ENCODE measurements at regions not wholly inside any gene's neighbourhood (a gene's known extent, or its start where the extent isn't known, plus 50 kb on each side); places are given as distances from the start of the nearest gene placed in this dataset.

DNA sequence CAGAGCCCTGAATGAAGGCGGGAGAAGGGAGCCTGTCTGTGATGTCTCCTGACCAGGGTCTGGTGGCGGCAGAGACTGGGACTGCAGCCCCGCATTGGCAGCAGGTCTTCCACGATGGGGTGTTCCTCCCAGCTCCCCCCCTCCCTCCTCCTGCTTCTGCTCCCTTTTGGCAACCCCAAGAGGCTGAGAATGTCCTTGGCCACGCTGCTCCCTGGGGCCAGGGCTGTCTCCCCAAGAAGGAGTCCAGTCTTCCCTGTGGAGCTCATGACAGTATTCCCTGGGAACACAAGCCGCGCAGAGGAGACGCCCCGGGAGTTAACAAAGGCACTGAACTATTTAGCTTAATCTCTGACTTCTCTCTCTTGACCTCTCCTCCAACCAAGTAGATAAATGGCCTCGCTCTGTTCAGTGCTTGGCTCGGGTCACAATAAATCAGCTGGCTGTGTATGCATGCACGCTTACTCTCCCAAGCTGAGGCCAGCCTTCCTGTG lies 84.0 kb upstream of the NEURL1B start:
- Histone ChIP-seq H3K27me3 (replicated peaks; ENCODE audit: insufficient read depth, low read length) (no peaks in the 10 kb centered on the region), H3K36me3 (replicated peaks; ENCODE audit: insufficient read depth, low read length) (no peaks in the 10 kb centered on the region), H3K79me2 (ENCODE audit: low read length) (no peaks in the 10 kb centered on the region), H3K9me2 (replicated peaks; ENCODE audit: insufficient read depth, low read length) (no peaks in the 10 kb centered on the region), H3K9me3 (replicated peaks; ENCODE audit: insufficient read depth, low read length) (no peaks in the 10 kb centered on the region), H3F3A (ENCODE audit: insufficient read depth, low read length) (no peaks in the 10 kb centered on the region), H4K20me1 (ENCODE audit: insufficient read depth, low read length) (no peaks in the 10 kb centered on the region), H3K27ac (ENCODE audit: low read length) (no peak overlapping the region), H3K4me2 (ENCODE audit: low read depth, low read length) (no peak overlapping the region), H3K9ac (ENCODE audit: low read length) (no peak overlapping the region), H3K4me3 (ENCODE audit: low read length) (no peak overlapping the region), H2AFZ (ENCODE audit: low read length) (no peak overlapping the region), H3K4me1 (ENCODE audit: low read length) (no peaks in the 10 kb centered on the region)
- DNase-seq: no peak
- no peak for TF ChIP-seq EZH2 (optimal IDR thresholded peaks at IDR 0.05; ENCODE audit: low read depth, low read length)
- TF ChIP-seq EZH2phosphoT487 (IDR thresholded peaks at IDR 0.05; ENCODE audit: low read length): no peak
- TF ChIP-seq, protein P1, sequence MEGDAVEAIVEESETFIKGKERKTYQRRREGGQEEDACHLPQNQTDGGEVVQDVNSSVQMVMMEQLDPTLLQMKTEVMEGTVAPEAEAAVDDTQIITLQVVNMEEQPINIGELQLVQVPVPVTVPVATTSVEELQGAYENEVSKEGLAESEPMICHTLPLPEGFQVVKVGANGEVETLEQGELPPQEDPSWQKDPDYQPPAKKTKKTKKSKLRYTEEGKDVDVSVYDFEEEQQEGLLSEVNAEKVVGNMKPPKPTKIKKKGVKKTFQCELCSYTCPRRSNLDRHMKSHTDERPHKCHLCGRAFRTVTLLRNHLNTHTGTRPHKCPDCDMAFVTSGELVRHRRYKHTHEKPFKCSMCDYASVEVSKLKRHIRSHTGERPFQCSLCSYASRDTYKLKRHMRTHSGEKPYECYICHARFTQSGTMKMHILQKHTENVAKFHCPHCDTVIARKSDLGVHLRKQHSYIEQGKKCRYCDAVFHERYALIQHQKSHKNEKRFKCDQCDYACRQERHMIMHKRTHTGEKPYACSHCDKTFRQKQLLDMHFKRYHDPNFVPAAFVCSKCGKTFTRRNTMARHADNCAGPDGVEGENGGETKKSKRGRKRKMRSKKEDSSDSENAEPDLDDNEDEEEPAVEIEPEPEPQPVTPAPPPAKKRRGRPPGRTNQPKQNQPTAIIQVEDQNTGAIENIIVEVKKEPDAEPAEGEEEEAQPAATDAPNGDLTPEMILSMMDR (IDR thresholded peaks at IDR 0.05; ENCODE audit: low read length): no peak

DNA sequence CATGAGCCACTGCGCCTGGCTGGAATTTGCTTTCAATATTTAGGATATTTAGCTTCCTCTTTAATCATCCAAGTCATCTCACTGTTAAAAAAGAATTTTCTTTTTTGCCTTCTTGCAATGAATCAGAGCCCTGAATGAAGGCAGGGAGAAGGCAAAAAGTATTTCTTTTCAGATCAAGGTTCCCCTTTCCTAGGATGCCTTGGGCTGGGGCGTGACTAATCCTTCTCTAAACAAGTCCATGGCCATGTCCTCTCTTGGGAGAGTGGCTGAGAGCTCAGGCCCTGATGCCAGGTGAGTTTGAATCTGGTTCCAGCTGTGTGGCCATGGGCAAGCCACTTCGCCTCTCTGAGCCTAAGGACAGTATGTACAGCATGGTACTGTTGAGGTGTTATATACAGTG lies 84.8 kb upstream of the NEURL1B start:
- Histone ChIP-seq H3K4me1 (ENCODE audit: low read length) (no peaks in the 10 kb centered on the region), H3K9me2 (replicated peaks; ENCODE audit: insufficient read depth, low read length) (no peaks in the 10 kb centered on the region), H3K27me3 (replicated peaks; ENCODE audit: insufficient read depth, low read length) (no peaks in the 10 kb centered on the region), H3K4me3 (ENCODE audit: low read length) (no peak overlapping the region), H3K79me2 (ENCODE audit: low read length) (no peaks in the 10 kb centered on the region), H3K9ac (ENCODE audit: low read length) (no peak overlapping the region), H3K27ac (ENCODE audit: low read length) (no peak overlapping the region), H3F3A (ENCODE audit: insufficient read depth, low read length) (no peaks in the 10 kb centered on the region), H3K36me3 (replicated peaks; ENCODE audit: insufficient read depth, low read length) (no peaks in the 10 kb centered on the region), H4K20me1 (ENCODE audit: insufficient read depth, low read length) (no peaks in the 10 kb centered on the region), H3K4me2 (ENCODE audit: low read depth, low read length) (no peak overlapping the region), H3K9me3 (replicated peaks; ENCODE audit: insufficient read depth, low read length) (no peaks in the 10 kb centered on the region), H2AFZ (ENCODE audit: low read length) (no peak overlapping the region)
- TF ChIP-seq EZH2 (optimal IDR thresholded peaks at IDR 0.05; ENCODE audit: low read depth, low read length): no peak
- TF ChIP-seq, protein P1 (IDR thresholded peaks at IDR 0.05; ENCODE audit: low read length): no peak
- TF ChIP-seq EZH2phosphoT487 (IDR thresholded peaks at IDR 0.05; ENCODE audit: low read length): no peak
- no peak for DNase-seq

DNA sequence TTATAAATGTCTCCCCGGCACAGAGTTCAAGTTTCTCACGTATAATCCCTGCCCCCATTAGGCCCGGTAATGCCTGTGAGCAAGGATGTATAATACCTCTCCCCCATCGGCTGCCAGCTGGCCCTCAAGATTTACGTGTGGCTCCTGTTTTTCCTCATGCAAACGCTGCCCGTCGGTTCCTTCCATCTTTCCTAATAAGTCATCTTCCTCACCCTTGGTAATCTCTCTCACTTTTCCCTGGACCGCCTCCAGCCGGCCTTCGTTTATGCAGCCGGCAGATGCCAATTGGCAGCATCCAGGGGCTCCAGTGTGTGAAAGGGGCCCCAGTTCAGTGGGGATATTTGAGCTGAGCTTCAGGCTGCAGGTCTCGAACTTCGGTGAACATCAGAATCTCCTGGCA lies 86.5 kb upstream of the NEURL1B start:
- H2AFZ ChIP-seq (ENCODE audit: low read length): no peak overlapping the region
- H3K9me2 ChIP-seq (replicated peaks; ENCODE audit: insufficient read depth, low read length): no peaks in the 10 kb centered on the region
- no peak overlapping the region for H3K27ac ChIP-seq (ENCODE audit: low read length)
- H3F3A ChIP-seq (ENCODE audit: insufficient read depth, low read length): no peaks in the 10 kb centered on the region
- no peaks in the 10 kb centered on the region for H3K79me2 ChIP-seq (ENCODE audit: low read length)
- DNase-seq: no peak
- TF ChIP-seq, protein P1 (IDR thresholded peaks at IDR 0.05; ENCODE audit: low read length): no peak
- TF ChIP-seq EZH2 (optimal IDR thresholded peaks at IDR 0.05; ENCODE audit: low read depth, low read length) (no peak), EZH2phosphoT487 (IDR thresholded peaks at IDR 0.05; ENCODE audit: low read length) (no peak)
- no peaks in the 10 kb centered on the region for H3K27me3 ChIP-seq (replicated peaks; ENCODE audit: insufficient read depth, low read length)
- H3K36me3 ChIP-seq (replicated peaks; ENCODE audit: insufficient read depth, low read length): no peaks in the 10 kb centered on the region
- H3K4me3 ChIP-seq (ENCODE audit: low read length): no peak overlapping the region
- no peaks in the 10 kb centered on the region for H3K9me3 ChIP-seq (replicated peaks; ENCODE audit: insufficient read depth, low read length)
- H3K4me1 ChIP-seq (ENCODE audit: low read length): no peaks in the 10 kb centered on the region
- H3K4me2 ChIP-seq (ENCODE audit: low read depth, low read length): no peak overlapping the region
- no peaks in the 10 kb centered on the region for H4K20me1 ChIP-seq (ENCODE audit: insufficient read depth, low read length)
- no peak overlapping the region for H3K9ac ChIP-seq (ENCODE audit: low read length)
